K562 (cell line): ENCODE measurements at regions not wholly inside any gene's neighbourhood (a gene's known extent, or its start where the extent isn't known, plus 50 kb on each side); places are given as distances from the start of the nearest gene placed in this dataset.

Experiments
- ATAC-seq: fragments of 200-7000 bp; cut with Tn5 transposase; 3 replicates; pipeline ENCODE4 v1.9.1; 2020; ENCODE audit warnings: moderate library complexity
- BruUV-seq: library from RNA; stranded (reverse); fragments of 400-500 nt; replicated peaks from 2 replicates; lab custom pipeline; 2021; lab: Mats Ljungman, UMichigan
- CTCF ChIA-PET: fragments of 300-600 bp; formaldehyde crosslinking; extraction: SDS; loops from one replicate; lab custom pipeline; 2021; ENCODE audit warnings: low intra/inter-chr PET ratio; lab: Yijun Ruan, JAX
- POLR2A ChIA-PET: fragments of 300-600, 350-650 bp; sonication (Branson Sonifier 250); formaldehyde crosslinking; extraction: SDS; loops from one replicate; lab custom pipeline; 2021; ENCODE audit warnings: antibody characterized with exemption, inconsistent platforms; lab: Yijun Ruan, JAX
- DNase-seq, 4 experiments: peaks; one replicate each; pipeline versions ENCODE4 v3.0.0 to v3.0.0-alpha.2; 2011 to 2018; ENCODE audit warnings: low spot score in 3 of 4, mixed read lengths in 3 of 4; ENCODE audit errors: extremely low read depth in 1 of 4
- FAIRE-seq: peaks from 2 replicates; lab custom pipeline; 2011; peaks lifted over from hg19 to GRCh38; lab: Jason Lieb, UNC
- H2AFZ ChIP-seq: 2 replicates; pipeline ENCODE4 v1.6.0; 2011; ENCODE audit warnings: low read depth, low read length, control low read depth, inconsistent platforms
- H3K27ac ChIP-seq: fragments of 200-600 bp; 3 replicates; pipeline ENCODE4 v1.8.0; 2011; ENCODE audit warnings: low read depth, mild to moderate bottlenecking, control low read depth, inconsistent platforms, low read length, moderate library complexity, mixed read lengths; ENCODE audit errors: extremely low read depth
- H3K27me3 ChIP-seq, 2 experiments: fragments of 300-600 bp in 1 of 2; 2 replicates in 1 of 2; 3 replicates in 1 of 2; pipeline versions ENCODE4 v1.6.0 to v1.8.0; 2011; ENCODE audit warnings: inconsistent platforms in 2 of 2, low read length in 2 of 2, mild to moderate bottlenecking in 1 of 2, mixed read lengths in 1 of 2, moderate library complexity in 1 of 2; ENCODE audit not compliant: control insufficient read depth in 2 of 2, insufficient read depth in 2 of 2
- H3K36me3 ChIP-seq: fragments of 300-600 bp; 3 replicates; pipeline ENCODE4 v1.8.0; 2011; ENCODE audit warnings: mild to moderate bottlenecking, low read length, inconsistent platforms; ENCODE audit not compliant: control insufficient read depth, insufficient read depth
- H3K4me1 ChIP-seq, 2 experiments: fragments of 200-600 bp in 1 of 2; replicated peaks in 1 of 2; 2 replicates in 1 of 2; 3 replicates in 1 of 2; pipeline versions ENCODE4 v1.5.1 to v1.8.0; 2011; ENCODE audit warnings: inconsistent platforms in 2 of 2, low read length in 2 of 2, mild to moderate bottlenecking in 1 of 2, mixed read lengths in 1 of 2, moderate library complexity in 1 of 2; ENCODE audit not compliant: control insufficient read depth in 2 of 2, insufficient read depth in 2 of 2
- H3K4me2 ChIP-seq: 2 replicates; pipeline ENCODE4 v1.6.1; 2011; ENCODE audit warnings: low read length, control low read depth, inconsistent platforms, mixed read lengths; ENCODE audit not compliant: insufficient read depth
- H3K4me3 ChIP-seq: fragments of 200-600 bp; sonication (generic), shearing (Covaris generic); 2 replicates; pipeline ENCODE4 v1.5.1; 2016; ENCODE audit warnings: control low read depth, inconsistent platforms
- H3K79me2 ChIP-seq: fragments of 200-600 bp; 3 replicates; pipeline ENCODE4 v1.8.0; 2011; ENCODE audit warnings: low read length, inconsistent platforms; ENCODE audit not compliant: control insufficient read depth, insufficient read depth
- H3K9ac ChIP-seq, 2 experiments: 2 replicates each; pipeline versions ENCODE4 v1.6.0 to v1.6.1; 2011; ENCODE audit warnings: low read depth in 2 of 2, low read length in 2 of 2, control low read depth in 1 of 2, inconsistent platforms in 1 of 2, mild to moderate bottlenecking in 1 of 2, mixed read lengths in 1 of 2; ENCODE audit not compliant: insufficient read depth in 1 of 2
- H3K9me1 ChIP-seq: one replicate; pipeline ENCODE4 v1.6.0; 2011; ENCODE audit warnings: inconsistent platforms, mild to moderate bottlenecking, low read length, moderate library complexity; ENCODE audit not compliant: control insufficient read depth, insufficient read depth
- H3K9me3 ChIP-seq: replicated peaks from 2 replicates; pipeline ENCODE4 v1.5.1; 2011; ENCODE audit warnings: low read depth, low read length, inconsistent platforms; ENCODE audit not compliant: control insufficient read depth, insufficient read depth
- H4K20me1 ChIP-seq: replicated peaks from 2 replicates; pipeline ENCODE4 v1.6.1; 2011; ENCODE audit warnings: low read length, inconsistent platforms, mixed read lengths; ENCODE audit not compliant: control insufficient read depth, insufficient read depth
- BHLHE40 ChIP-seq: IDR thresholded peaks from 2 replicates; pipeline ENCODE4 v1.6.1; 2011; ENCODE audit warnings: low read length, improper control_type of control experiment
- CBX3 ChIP-seq, 2 experiments: IDR thresholded peaks; 1 replicate in 1 of 2; 2 replicates in 1 of 2; pipeline ENCODE4 v1.6.1; 2012; ENCODE audit warnings: inconsistent platforms in 2 of 2, low read length in 2 of 2, borderline replicate concordance in 1 of 2, control low read depth in 1 of 2
- CREB3L1 ChIP-seq: fragments of 450-650 bp; IDR thresholded peaks from 2 replicates; pipeline ENCODE4 v1.6.1; 2014; ENCODE audit warnings: low read depth, mild to moderate bottlenecking, moderate library complexity, borderline replicate concordance
- DDX20 ChIP-seq: fragments of 450-650 bp; IDR thresholded peaks from 2 replicates; pipeline ENCODE4 v1.6.1; 2016; ENCODE audit warnings: missing genetic modification characterization, low read depth, mild to moderate bottlenecking, missing compliant biosample characterization, moderate library complexity
- E2F3 ChIP-seq: fragments of 250-450 bp; sonication (Bioruptor Pico); IDR thresholded peaks from 2 replicates; pipeline ENCODE4 v1.4.0; 2020; ENCODE audit warnings: mild to moderate bottlenecking
- EHMT2 ChIP-seq: fragments of 450-650 bp; IDR thresholded peaks from 2 replicates; pipeline ENCODE4 v1.6.1; 2018; ENCODE audit warnings: antibody characterized with exemption
- FOXM1 ChIP-seq, 2 experiments: fragments of 450-650 bp in 1 of 2; sonication (generic) in 1 of 2; formaldehyde crosslinking in 1 of 2; IDR thresholded peaks; 2 replicates each; pipeline versions ENCODE4 v1.6.1 to v1.9.0; 2017 to 2022; ENCODE audit warnings: low read depth in 2 of 2, mild to moderate bottlenecking in 2 of 2, missing genetic modification reagents in 1 of 2, moderate library complexity in 1 of 2
- HDAC6 ChIP-seq: IDR thresholded peaks from 2 replicates; pipeline ENCODE4 v1.6.1; 2012; ENCODE audit warnings: low read depth, mild to moderate bottlenecking, control low read depth, inconsistent platforms, low read length, moderate library complexity
- HMBOX1 ChIP-seq: sonication (generic); IDR thresholded peaks from 2 replicates; pipeline ENCODE4 v1.6.1; 2016
- HNRNPUL1 ChIP-seq: fragments of 200-400 bp; formaldehyde crosslinking; IDR thresholded peaks from 2 replicates; pipeline ENCODE4 v1.6.1; 2017; ENCODE audit warnings: low read length
- KHSRP ChIP-seq: fragments of 450-650 bp; IDR thresholded peaks from 2 replicates; pipeline ENCODE4 v1.6.1; 2017
- NFE2 ChIP-seq: IDR thresholded peaks from 2 replicates; pipeline ENCODE4 v1.6.1; 2014; ENCODE audit warnings: antibody characterized with exemption, low read depth
- SMAD1 ChIP-seq: fragments of 150-350 bp; IDR thresholded peaks from 2 replicates; pipeline ENCODE4 v1.6.1; 2014; ENCODE audit warnings: low read length, low read depth; ENCODE audit not compliant: partially characterized antibody
- SRSF9 ChIP-seq: fragments of 200-400 bp; formaldehyde crosslinking; IDR thresholded peaks from 2 replicates; pipeline ENCODE4 v1.6.1; 2017; ENCODE audit warnings: low read depth, low read length, borderline replicate concordance
- ZNF551 ChIP-seq: fragments of 250-450 bp; sonication (Bioruptor Pico); IDR thresholded peaks from 2 replicates; pipeline ENCODE4 v1.5.0; 2021; ENCODE audit warnings: mild to moderate bottlenecking, moderate library complexity
- ZNF589 ChIP-seq: fragments of 200-800 bp; sonication (Bioruptor generic); IDR thresholded peaks from 2 replicates; pipeline ENCODE4 v1.6.1; 2016; ENCODE audit warnings: low read depth, missing genetic modification characterization, missing compliant biosample characterization
- ZNF639 ChIP-seq, 2 experiments: fragments of 200-800 bp in 1 of 2; sonication (Bioruptor generic) in 1 of 2; sonication (generic) in 1 of 2; formaldehyde crosslinking in 1 of 2; IDR thresholded peaks in 1 of 2; conservative IDR thresholded peaks in 1 of 2; 2 replicates each; pipeline versions ENCODE4 v1.5.0 to v1.6.1; 2016 to 2020; ENCODE audit warnings: missing compliant biosample characterization in 1 of 2, missing genetic modification characterization in 1 of 2, missing genetic modification reagents in 1 of 2
- WGBS: fragments of 100-300 bp; shearing (Covaris generic); methylation state at CpG from one replicate; pipeline ENCODE4 v1.1.6; 2016; ENCODE audit warnings: low coverage, mixed read lengths; ENCODE audit not compliant: insufficient coverage; ENCODE audit errors: missing lambda C conversion rate; 5-methylcytosine and 5-hydroxymethylcytosine counted together
- in situ Hi-C: fragments of 300-500 bp; cut with MboI; formaldehyde crosslinking; loops from 4 replicates; pipeline ENCODE4 v1.15.0; 2018; ENCODE audit warnings: inconsistent platforms, mixed read lengths
- intact Hi-C: fragments of 100-400 bp; cut with micrococcal nuclease; formaldehyde crosslinking; loops from 2 replicates; pipeline ENCODE4 v1.14.2; 2022
- TF ChIP-seq, protein P1 (sequence below): fragments of 250-450 bp; sonication (Bioruptor Pico); IDR thresholded peaks from 2 replicates; pipeline ENCODE4 v1.4.0; 2020; ENCODE audit warnings: mild to moderate bottlenecking

DNA sequence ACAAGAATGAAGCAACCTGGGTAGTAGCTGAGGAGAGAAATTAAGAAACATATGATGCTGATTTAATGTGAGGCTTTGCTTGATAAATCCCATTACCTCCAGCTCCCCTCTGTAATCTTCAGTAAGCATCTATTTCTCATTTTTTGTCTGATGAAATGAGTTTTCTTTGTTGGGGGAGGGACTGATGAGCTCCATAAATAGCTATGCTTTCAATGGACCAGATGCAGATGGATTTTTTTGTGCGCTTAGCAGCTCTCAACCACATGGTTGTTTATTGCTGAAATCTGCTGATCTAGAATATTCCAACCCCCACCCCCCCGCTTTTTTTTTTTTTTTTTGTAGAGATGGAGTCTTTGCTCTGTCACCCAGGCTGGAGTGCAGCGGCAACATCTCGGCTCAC is 1082.0 kb downstream of the RAPGEF2 start:
- intact Hi-C loops: no loop called here
- Histone ChIP-seq H2AFZ (no peak overlapping the region), H3K4me1 (no peaks in the 10 kb centered on the region), H3K79me2 (no peaks in the 10 kb centered on the region), H3K9me3 (no peaks in the 10 kb centered on the region), H3K9me1 (no peaks in the 10 kb centered on the region), H3K9ac (no peak overlapping the region), H3K27me3 (no peaks in the 10 kb centered on the region), H3K4me2 (no peak overlapping the region), H3K27ac (no peak overlapping the region), H3K4me3 (no peak overlapping the region), H3K36me3 (no peaks in the 10 kb centered on the region), H4K20me1 (no peaks in the 10 kb centered on the region)
- DNase-seq (no peak), ATAC-seq (no peak), FAIRE-seq (no peak)
- in situ Hi-C loops: no loop called here
- TF ChIP-seq DDX20 (no peak), HMBOX1 (no peak), ZNF639 (CRISPR knock-in tag; conservative IDR thresholded peaks at IDR 0.05 in 1 of 2, IDR thresholded peaks at IDR 0.05 in 1 of 2) (no peak), EHMT2 (no peak), ZNF551 (no peak), KHSRP (no peak), HNRNPUL1 (no peak), BHLHE40 (no peak), FOXM1 (IDR thresholded peaks at IDR 0.05; ENCODE audit: low read depth) (no peak), FOXM1 (CRISPR knock-in tag; IDR thresholded peaks at IDR 0.05; ENCODE audit: low read depth) (no peak), SRSF9 (no peak), HDAC6 (no peak), E2F3 (CRISPR knock-in tag) (no peak), NFE2 (no peak), CBX3 (IDR thresholded peaks at IDR 0.05; ENCODE audit: borderline replicate concordance in 1 of 2, low read length in 2 of 2) (no peak), ZNF589 (CRISPR knock-in tag) (no peak), CREB3L1 (no peak), SMAD1 (no peak)
- TF ChIP-seq, protein P1, sequence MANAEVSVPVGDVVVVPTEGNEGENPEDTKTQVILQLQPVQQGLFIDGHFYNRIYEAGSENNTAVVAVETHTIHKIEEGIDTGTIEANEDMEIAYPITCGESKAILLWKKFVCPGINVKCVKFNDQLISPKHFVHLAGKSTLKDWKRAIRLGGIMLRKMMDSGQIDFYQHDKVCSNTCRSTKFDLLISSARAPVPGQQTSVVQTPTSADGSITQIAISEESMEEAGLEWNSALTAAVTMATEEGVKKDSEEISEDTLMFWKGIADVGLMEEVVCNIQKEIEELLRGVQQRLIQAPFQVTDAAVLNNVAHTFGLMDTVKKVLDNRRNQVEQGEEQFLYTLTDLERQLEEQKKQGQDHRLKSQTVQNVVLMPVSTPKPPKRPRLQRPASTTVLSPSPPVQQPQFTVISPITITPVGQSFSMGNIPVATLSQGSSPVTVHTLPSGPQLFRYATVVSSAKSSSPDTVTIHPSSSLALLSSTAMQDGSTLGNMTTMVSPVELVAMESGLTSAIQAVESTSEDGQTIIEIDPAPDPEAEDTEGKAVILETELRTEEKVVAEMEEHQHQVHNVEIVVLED: no peak
- 0% methylated on average over 1 of the region's 4 CpGs for WGBS
- ChIA-PET CTCF (no interaction called here), POLR2A (no interaction called here)
- no TSS peak for BruUV-seq
